Fibroblast of lung (primary cell): ENCODE measurements at regions not wholly inside any gene's neighbourhood (a gene's known extent, or its start where the extent isn't known, plus 50 kb on each side); places are given as distances from the start of the nearest gene placed in this dataset.

ENCODE experiments used
- CTCF ChIP-seq, 2 donors: IDR thresholded peaks in 1 of 2; conservative IDR thresholded peaks in 1 of 2; 1 replicate in 1 of 2; 2 replicates in 1 of 2; pipeline ENCODE4 v1.5.1; 2011 to 2012; ENCODE audit warnings: low read length in 2 of 2, control low read depth in 1 of 2, inconsistent platforms in 1 of 2, low read depth in 1 of 2, mild to moderate bottlenecking in 1 of 2
- EZH2 ChIP-seq: IDR thresholded peaks from 2 replicates; pipeline ENCODE4 v1.5.1; 2012; ENCODE audit warnings: low read length, control low read depth, mild to moderate bottlenecking; ENCODE audit errors: missing control alignments

GRCh38 chr9:80012557-80013330, 441.0 kb downstream of the TLE4 start:
- TF ChIP-seq CTCF (conservative IDR thresholded peaks at IDR 0.05 in 1 of 2, IDR thresholded peaks at IDR 0.05 in 1 of 2; ENCODE audit: low read depth in 1 of 2, low read length in 2 of 2) (no peak), EZH2 (no peak)
